ENCODE measurements at regions not wholly inside any gene's neighbourhood (a gene's known extent, or its start where the extent isn't known, plus 50 kb on each side); places are given as distances from the start of the nearest gene placed in this dataset.

DNA sequence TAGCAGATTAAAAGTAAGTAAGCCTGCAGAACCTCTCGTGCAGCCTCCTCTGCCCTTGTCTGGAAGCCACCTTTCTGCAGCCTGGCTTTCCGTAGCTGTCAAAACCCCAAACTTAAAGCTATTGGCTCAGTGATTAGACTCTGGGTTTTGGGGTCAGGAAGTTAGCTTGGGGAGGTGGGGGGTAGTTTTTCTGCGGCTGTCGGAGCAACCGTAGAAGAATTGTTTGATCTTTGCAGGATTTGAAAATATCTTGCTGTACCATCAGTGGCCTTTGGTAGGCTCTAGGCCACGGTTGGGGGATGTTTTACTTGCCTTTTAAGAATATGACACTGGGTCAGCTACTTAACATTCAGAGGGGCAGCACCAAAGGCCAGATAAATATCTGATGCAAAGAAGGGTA is 88.4 kb upstream of the RASGRP1 start:
- TF ChIP-seq, protein P1, sequence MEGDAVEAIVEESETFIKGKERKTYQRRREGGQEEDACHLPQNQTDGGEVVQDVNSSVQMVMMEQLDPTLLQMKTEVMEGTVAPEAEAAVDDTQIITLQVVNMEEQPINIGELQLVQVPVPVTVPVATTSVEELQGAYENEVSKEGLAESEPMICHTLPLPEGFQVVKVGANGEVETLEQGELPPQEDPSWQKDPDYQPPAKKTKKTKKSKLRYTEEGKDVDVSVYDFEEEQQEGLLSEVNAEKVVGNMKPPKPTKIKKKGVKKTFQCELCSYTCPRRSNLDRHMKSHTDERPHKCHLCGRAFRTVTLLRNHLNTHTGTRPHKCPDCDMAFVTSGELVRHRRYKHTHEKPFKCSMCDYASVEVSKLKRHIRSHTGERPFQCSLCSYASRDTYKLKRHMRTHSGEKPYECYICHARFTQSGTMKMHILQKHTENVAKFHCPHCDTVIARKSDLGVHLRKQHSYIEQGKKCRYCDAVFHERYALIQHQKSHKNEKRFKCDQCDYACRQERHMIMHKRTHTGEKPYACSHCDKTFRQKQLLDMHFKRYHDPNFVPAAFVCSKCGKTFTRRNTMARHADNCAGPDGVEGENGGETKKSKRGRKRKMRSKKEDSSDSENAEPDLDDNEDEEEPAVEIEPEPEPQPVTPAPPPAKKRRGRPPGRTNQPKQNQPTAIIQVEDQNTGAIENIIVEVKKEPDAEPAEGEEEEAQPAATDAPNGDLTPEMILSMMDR (IDR thresholded peaks at IDR 0.05): no peak
- TF ChIP-seq POLR2A (IDR thresholded peaks at IDR 0.05): no peak

Data from transverse colon (tissue), 3 donors.